ENCODE measurements at regions not wholly inside any gene's neighbourhood (a gene's known extent, or its start where the extent isn't known, plus 50 kb on each side); places are given as distances from the start of the nearest gene placed in this dataset.

DNA sequence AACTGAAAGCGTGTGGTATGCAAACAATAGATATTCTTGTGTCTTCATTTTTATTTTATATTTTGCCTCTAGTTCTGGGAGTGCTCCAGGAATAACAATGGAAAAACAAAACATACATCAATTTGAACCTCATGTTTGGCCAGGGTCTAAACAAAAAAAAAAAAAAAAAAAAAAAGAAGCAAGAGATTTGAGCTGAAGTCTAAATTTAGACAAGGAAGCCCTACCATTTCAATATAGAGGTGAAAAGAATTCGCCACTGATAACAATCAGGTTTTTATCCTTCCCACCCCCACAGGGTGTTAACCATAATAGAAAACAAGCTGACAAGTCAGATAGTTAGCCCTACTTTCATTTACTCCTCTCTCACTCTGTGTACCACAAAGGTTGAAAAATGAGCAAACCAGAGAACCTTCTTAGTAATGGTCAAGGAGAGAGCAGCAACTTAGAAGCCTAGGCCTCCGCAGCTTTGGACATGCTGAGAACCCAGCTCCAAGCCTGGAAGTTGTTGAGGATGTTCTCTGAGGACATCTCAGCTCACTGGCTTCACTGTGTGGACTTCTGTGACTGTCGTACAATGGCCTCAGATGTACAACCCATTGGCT is 118.2 kb upstream of the HMHB1 start:
- Histone ChIP-seq H3K27me3 (replicated peaks; ENCODE audit: insufficient read depth, low read length) (no peaks in the 10 kb centered on the region), H3K4me3 (ENCODE audit: low read length) (no peak overlapping the region), H3K36me3 (replicated peaks; ENCODE audit: insufficient read depth, low read length) (no peaks in the 10 kb centered on the region), H3F3A (ENCODE audit: insufficient read depth, low read length) (no peaks in the 10 kb centered on the region), H2AFZ (ENCODE audit: low read length) (no peak overlapping the region), H3K27ac (ENCODE audit: low read length) (peak overlapping the region; percentile 6; the same call in 1 of the 2 replicates), H3K79me2 (ENCODE audit: low read length) (no peaks in the 10 kb centered on the region), H3K4me2 (ENCODE audit: low read depth, low read length) (no peak overlapping the region), H3K9me3 (replicated peaks; ENCODE audit: insufficient read depth, low read length) (no peaks in the 10 kb centered on the region), H3K9ac (ENCODE audit: low read length) (no peak overlapping the region), H3K9me2 (replicated peaks; ENCODE audit: insufficient read depth, low read length) (no peaks in the 10 kb centered on the region), H4K20me1 (ENCODE audit: insufficient read depth, low read length) (no peaks in the 10 kb centered on the region), H3K4me1 (ENCODE audit: low read length) (0 out of 2 replicates have a peak, but pooled peaks cover 4% of the 10 kb centered on the region)
- TF ChIP-seq EZH2 (optimal IDR thresholded peaks at IDR 0.05; ENCODE audit: low read depth, low read length), result no peak
- no peak for TF ChIP-seq EZH2phosphoT487 (IDR thresholded peaks at IDR 0.05; ENCODE audit: low read length)
- TF ChIP-seq, protein P1, sequence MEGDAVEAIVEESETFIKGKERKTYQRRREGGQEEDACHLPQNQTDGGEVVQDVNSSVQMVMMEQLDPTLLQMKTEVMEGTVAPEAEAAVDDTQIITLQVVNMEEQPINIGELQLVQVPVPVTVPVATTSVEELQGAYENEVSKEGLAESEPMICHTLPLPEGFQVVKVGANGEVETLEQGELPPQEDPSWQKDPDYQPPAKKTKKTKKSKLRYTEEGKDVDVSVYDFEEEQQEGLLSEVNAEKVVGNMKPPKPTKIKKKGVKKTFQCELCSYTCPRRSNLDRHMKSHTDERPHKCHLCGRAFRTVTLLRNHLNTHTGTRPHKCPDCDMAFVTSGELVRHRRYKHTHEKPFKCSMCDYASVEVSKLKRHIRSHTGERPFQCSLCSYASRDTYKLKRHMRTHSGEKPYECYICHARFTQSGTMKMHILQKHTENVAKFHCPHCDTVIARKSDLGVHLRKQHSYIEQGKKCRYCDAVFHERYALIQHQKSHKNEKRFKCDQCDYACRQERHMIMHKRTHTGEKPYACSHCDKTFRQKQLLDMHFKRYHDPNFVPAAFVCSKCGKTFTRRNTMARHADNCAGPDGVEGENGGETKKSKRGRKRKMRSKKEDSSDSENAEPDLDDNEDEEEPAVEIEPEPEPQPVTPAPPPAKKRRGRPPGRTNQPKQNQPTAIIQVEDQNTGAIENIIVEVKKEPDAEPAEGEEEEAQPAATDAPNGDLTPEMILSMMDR (IDR thresholded peaks at IDR 0.05; ENCODE audit: low read length), result no peak
- DNase-seq, result peak; percentile 41

- no peaks in the 10 kb centered on the region for H3K36me3 ChIP-seq (replicated peaks; ENCODE audit: insufficient read depth, low read length)
- no peaks in the 10 kb centered on the region for H3K79me2 ChIP-seq (ENCODE audit: low read length)
- H3K9me2 ChIP-seq (replicated peaks; ENCODE audit: insufficient read depth, low read length), result no peaks in the 10 kb centered on the region
- DNase-seq, result no peak
- no peak overlapping the region for H2AFZ ChIP-seq (ENCODE audit: low read length)
- H3K27ac ChIP-seq (ENCODE audit: low read length), result no peak overlapping the region
- TF ChIP-seq, protein P1 (IDR thresholded peaks at IDR 0.05; ENCODE audit: low read length), result no peak
- TF ChIP-seq EZH2phosphoT487 (IDR thresholded peaks at IDR 0.05; ENCODE audit: low read length) (no peak), EZH2 (optimal IDR thresholded peaks at IDR 0.05; ENCODE audit: low read depth, low read length) (no peak)
- no peak overlapping the region for H3K4me2 ChIP-seq (ENCODE audit: low read depth, low read length)
- H3K27me3 ChIP-seq (replicated peaks; ENCODE audit: insufficient read depth, low read length), result no peaks in the 10 kb centered on the region
- no peak overlapping the region for H3K9ac ChIP-seq (ENCODE audit: low read length)
- no peak overlapping the region for H3K4me3 ChIP-seq (ENCODE audit: low read length)
- H3F3A ChIP-seq (ENCODE audit: insufficient read depth, low read length), result no peaks in the 10 kb centered on the region
- H3K9me3 ChIP-seq (replicated peaks; ENCODE audit: insufficient read depth, low read length), result no peaks in the 10 kb centered on the region
- 0 out of 2 replicates have a peak, but pooled peaks cover 4% of the 10 kb centered on the region for H3K4me1 ChIP-seq (ENCODE audit: low read length)
- no peaks in the 10 kb centered on the region for H4K20me1 ChIP-seq (ENCODE audit: insufficient read depth, low read length)
Measured at GRCh38 chr5:143692342-143692741, 119.6 kb upstream of the HMHB1 start.

DNA sequence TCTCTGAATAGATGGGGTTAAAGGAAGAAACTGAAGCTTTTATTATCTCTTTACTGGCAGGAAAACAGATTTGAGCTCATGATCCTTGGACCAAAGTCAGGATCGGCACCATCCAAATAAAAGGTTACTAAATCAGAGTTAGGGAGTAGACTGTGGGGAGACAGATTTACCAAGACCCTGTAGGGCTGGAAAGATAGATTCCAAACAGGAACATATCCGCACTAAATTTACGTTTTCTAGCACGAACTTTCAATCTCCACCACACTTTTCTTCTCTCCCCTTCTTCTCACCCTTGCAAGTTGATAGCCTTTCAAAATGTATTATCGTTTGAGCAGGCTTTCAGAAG is 120.0 kb upstream of the HMHB1 start:
- no peak for TF ChIP-seq EZH2phosphoT487 (IDR thresholded peaks at IDR 0.05; ENCODE audit: low read length)
- TF ChIP-seq, protein P1 (IDR thresholded peaks at IDR 0.05; ENCODE audit: low read length), result no peak
- TF ChIP-seq EZH2 (optimal IDR thresholded peaks at IDR 0.05; ENCODE audit: low read depth, low read length), result no peak
- H3K27me3 ChIP-seq (replicated peaks; ENCODE audit: insufficient read depth, low read length), result no peaks in the 10 kb centered on the region
- H3K36me3 ChIP-seq (replicated peaks; ENCODE audit: insufficient read depth, low read length), result no peaks in the 10 kb centered on the region
- H3K4me1 ChIP-seq (ENCODE audit: low read length), result 0 out of 2 replicates have a peak, but pooled peaks cover 4% of the 10 kb centered on the region
- no peaks in the 10 kb centered on the region for H3K79me2 ChIP-seq (ENCODE audit: low read length)
- no peak overlapping the region for H3K9ac ChIP-seq (ENCODE audit: low read length)
- no peak for DNase-seq
- H3K9me2 ChIP-seq (replicated peaks; ENCODE audit: insufficient read depth, low read length), result no peaks in the 10 kb centered on the region
- no peaks in the 10 kb centered on the region for H4K20me1 ChIP-seq (ENCODE audit: insufficient read depth, low read length)
- H3F3A ChIP-seq (ENCODE audit: insufficient read depth, low read length), result no peaks in the 10 kb centered on the region
- no peak overlapping the region for H2AFZ ChIP-seq (ENCODE audit: low read length)
- no peak overlapping the region for H3K4me3 ChIP-seq (ENCODE audit: low read length)
- H3K9me3 ChIP-seq (replicated peaks; ENCODE audit: insufficient read depth, low read length), result no peaks in the 10 kb centered on the region
- no peak overlapping the region for H3K4me2 ChIP-seq (ENCODE audit: low read depth, low read length)
- H3K27ac ChIP-seq (ENCODE audit: low read length), result no peak overlapping the region

All from MM.1S (cell line).